Cardiac muscle cell (in vitro differentiated cells and primary cell): ENCODE measurements at regions not wholly inside any gene's neighbourhood (a gene's known extent, or its start where the extent isn't known, plus 50 kb on each side); places are given as distances from the start of the nearest gene placed in this dataset.

Experiments
- DNase-seq, 2 donors: peaks; one replicate each; pipeline versions ENCODE4 v3.0.0 to v3.0.0-alpha.2; 2010 to 2017; ENCODE audit warnings: low read depth in 1 of 2, low spot score in 1 of 2
- H3K27ac ChIP-seq: fragments of 200-600 bp; sonication (generic); 2 replicates; pipeline ENCODE4 v1.5.1; 2016
- H3K27me3 ChIP-seq: fragments of 200-600 bp; sonication (generic); 2 replicates; pipeline ENCODE4 v1.6.0; 2016; ENCODE audit warnings: control low read depth
- H3K36me3 ChIP-seq: fragments of 200-600 bp; sonication (generic); 2 replicates; pipeline ENCODE4 v1.5.1; 2016; ENCODE audit warnings: control low read depth
- H3K4me1 ChIP-seq: fragments of 200-600 bp; sonication (generic); 2 replicates; pipeline ENCODE4 v1.8.1; 2017; ENCODE audit warnings: low read depth, mild to moderate bottlenecking, mixed run types
- H3K4me3 ChIP-seq: fragments of 200-600 bp; sonication (generic); 2 replicates; pipeline ENCODE4 v1.5.1; 2016; ENCODE audit warnings: mild to moderate bottlenecking
- H3K9me3 ChIP-seq: fragments of 200-600 bp; sonication (generic); 2 replicates; pipeline ENCODE4 v1.5.1; 2017; ENCODE audit warnings: low read depth, mild to moderate bottlenecking, control low read depth
- CTCF ChIP-seq: IDR thresholded peaks from 2 replicates; pipeline ENCODE4 v1.5.1; 2012; ENCODE audit warnings: low read depth, mild to moderate bottlenecking, low read length

- no peaks in the 10 kb centered on the region for H3K27me3 ChIP-seq
- no peaks in the 10 kb centered on the region for H3K4me1 ChIP-seq
Observed at GRCh38 chr6:164359441-164359840, 944.9 kb downstream of the QKI start.

GRCh38 chr6:164359036-164359435, 944.5 kb downstream of the QKI start:
- no peak for DNase-seq
- Histone ChIP-seq H3K4me3 (no peak overlapping the region), H3K9me3 (no peaks in the 10 kb centered on the region), H3K36me3 (no peaks in the 10 kb centered on the region), H3K27ac (no peak overlapping the region), H3K4me1 (no peaks in the 10 kb centered on the region), H3K27me3 (no peaks in the 10 kb centered on the region)
- no peak for TF ChIP-seq CTCF

More at GRCh38 chr6:164359441-164359840, 944.9 kb downstream of the QKI start:
- no peak overlapping the region for H3K27ac ChIP-seq
- no peak for TF ChIP-seq CTCF
- no peaks in the 10 kb centered on the region for H3K9me3 ChIP-seq
- H3K4me3 ChIP-seq, result no peak overlapping the region
- no peaks in the 10 kb centered on the region for H3K36me3 ChIP-seq
- no peak for DNase-seq

GRCh38 chr6:164356814-164357213, 942.3 kb downstream of the QKI start:
- H3K4me1 ChIP-seq, result no peaks in the 10 kb centered on the region
- H3K9me3 ChIP-seq, result no peaks in the 10 kb centered on the region
- H3K4me3 ChIP-seq, result no peak overlapping the region
- no peak for TF ChIP-seq CTCF
- no peaks in the 10 kb centered on the region for H3K36me3 ChIP-seq
- DNase-seq, result no peak
- H3K27ac ChIP-seq, result no peak overlapping the region
- H3K27me3 ChIP-seq, result no peaks in the 10 kb centered on the region

- no peaks in the 10 kb centered on the region for H3K36me3 ChIP-seq
- no peaks in the 10 kb centered on the region for H3K27me3 ChIP-seq
- no peaks in the 10 kb centered on the region for H3K4me1 ChIP-seq
- no peaks in the 10 kb centered on the region for H3K9me3 ChIP-seq
- DNase-seq, result no peak
- TF ChIP-seq CTCF, result no peak
- H3K27ac ChIP-seq, result no peak overlapping the region
- H3K4me3 ChIP-seq, result no peak overlapping the region
Observed at GRCh38 chr6:164347455-164347854, 932.9 kb downstream of the QKI start.

- no peak for TF ChIP-seq CTCF
- H3K27ac ChIP-seq, result no peak overlapping the region
- no peaks in the 10 kb centered on the region for H3K27me3 ChIP-seq
- DNase-seq, result no peak
- H3K36me3 ChIP-seq, result no peaks in the 10 kb centered on the region
- no peaks in the 10 kb centered on the region for H3K9me3 ChIP-seq
- H3K4me3 ChIP-seq, result no peak overlapping the region
- no peaks in the 10 kb centered on the region for H3K4me1 ChIP-seq
Observed at GRCh38 chr6:164346631-164347030, 932.1 kb downstream of the QKI start.
